ENCODE measurements at regions not wholly inside any gene's neighbourhood (a gene's known extent, or its start where the extent isn't known, plus 50 kb on each side); places are given as distances from the start of the nearest gene placed in this dataset.
"Not testable (repeated sequence)": the region's sequence is repeated elsewhere in the genome, so short reads cannot be mapped to it uniquely, and the experiment has no call there.

- DNase-seq, result no peak
Measured at GRCh38 chr1:188941986-188942385, 1535.7 kb downstream of the BRINP3 start.

GRCh38 chr1:188949701-188950100, 1528.0 kb downstream of the BRINP3 start:
- no peak for DNase-seq

DNA sequence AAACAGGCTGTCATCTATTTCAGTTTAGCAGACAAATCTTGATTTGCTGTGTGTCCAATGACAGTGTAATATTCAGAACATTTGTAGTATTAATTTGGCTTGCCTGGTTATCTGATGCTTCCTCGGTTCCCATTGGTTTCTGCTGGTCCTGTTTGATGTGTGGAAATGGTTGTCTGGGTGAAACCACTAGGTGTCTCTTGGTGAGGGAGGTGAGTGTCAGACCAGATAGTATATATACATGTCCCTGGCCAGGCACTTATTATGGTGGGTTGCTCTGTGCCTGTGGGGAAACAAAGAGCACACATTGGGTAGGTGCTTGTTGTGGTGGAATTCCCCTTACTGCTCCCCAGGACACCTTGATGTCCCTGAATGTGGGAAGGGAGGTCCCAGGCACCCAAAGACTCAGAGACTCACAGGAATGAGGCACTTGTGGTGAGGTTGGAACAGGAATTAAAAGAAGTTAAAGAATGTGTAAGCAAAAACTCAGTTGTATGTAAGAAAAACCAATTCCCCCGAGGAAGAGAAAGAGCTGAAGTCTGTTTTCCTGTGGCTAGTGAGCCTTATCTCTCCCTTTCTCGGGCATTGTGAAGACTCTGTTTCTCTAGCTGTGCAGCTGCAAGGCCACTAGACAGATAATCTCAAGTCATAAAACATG, 1519.1 kb downstream of the BRINP3 start:
- DNase-seq, result no peak

DNA sequence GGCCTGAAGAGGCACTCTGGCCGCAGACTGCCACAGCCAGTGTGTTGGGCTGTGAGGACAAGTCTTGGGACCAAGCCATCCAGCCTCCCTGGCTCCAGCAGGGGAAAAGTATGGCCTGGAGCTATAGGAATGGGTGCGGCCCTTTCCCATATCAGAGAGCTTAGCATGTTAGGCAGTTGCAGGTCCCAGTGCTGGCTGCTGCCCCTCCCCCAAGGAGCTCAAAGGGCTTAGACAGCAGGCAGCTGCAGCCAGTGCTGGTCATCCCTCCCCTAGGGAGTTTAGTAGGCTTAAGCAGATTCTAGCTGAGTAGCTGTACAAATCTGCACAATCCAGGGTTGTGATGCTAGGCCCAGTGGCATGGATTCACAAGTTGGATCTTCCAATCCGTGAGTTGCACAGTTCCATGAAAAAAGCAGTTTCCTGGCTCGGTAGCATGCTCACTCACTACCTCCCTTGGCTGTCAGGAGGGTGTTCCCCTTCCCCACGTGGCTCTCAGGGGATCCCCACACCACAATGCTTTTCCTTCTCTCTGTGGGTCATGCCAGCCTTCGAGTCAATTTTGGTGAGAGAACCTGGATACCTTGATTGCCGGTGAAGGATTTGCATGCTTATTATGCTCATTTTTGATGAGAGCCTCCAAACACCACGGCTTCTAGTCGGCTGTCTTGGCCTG, 1490.8 kb downstream of the BRINP3 start:
- no peak for DNase-seq

DNA sequence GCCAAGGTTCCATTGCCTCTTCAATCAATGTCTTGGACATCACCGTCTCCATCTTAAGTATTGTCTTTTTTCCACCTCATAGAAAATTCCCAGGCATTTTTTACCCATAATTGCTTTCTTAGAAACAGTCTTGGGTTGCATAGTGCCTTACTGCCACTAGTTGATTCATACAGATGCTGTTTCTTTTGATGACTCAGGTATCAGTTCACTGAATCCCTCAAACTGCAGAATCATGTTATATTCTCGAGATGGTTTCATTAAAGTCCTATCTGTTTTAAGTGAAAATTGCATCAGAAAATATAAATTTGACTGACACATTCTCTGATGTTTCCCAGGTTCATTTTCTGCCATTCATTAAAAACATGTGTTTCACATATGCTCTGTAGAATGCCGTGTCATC, 1489.1 kb downstream of the BRINP3 start:
- no peak for DNase-seq

GRCh38 chr1:188991221-188991930, 1486.3 kb downstream of the BRINP3 start:
- DNase-seq, result no peak

- DNase-seq, result no peak
Measured at GRCh38 chr1:189007824-189008223, 1469.8 kb downstream of the BRINP3 start.

DNA sequence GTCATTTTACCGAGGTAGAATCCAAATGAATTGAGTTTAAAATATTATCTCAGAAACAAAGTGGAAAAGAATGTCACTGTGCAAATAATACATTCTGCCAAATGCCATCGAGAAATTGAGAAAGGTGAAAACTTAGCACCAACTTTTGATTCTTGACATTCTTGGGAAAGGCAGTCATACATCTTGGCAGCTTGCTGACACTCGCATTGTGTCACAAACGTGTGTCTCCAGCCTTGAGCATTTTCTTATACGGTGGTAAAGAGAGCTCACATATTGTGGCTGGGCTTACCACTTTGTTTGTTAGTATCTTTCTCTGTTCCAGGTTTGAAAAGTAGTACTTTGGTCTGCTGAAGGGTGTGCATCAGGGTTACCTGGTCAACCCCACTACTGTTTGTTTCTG, 1456.1 kb downstream of the BRINP3 start:
- DNase-seq, result no peak

DNA sequence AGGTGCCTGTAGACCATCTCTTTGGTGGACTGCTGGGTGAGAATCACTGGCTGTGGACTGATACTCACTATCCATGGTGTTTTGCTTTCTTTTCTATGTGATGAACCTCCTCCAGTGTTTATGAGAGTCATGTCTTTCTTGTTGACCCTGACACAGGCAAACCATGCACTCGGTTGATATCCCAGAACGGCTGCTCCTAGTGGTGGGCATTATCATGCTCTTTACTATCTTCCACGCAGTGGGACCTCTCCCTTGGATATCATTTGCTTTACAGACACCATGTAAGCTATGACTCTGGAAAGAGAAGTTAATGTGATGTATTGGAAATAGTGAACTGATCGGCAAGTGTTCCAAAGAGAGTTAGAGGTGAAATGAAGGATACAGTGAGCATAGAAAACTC, 1455.6 kb downstream of the BRINP3 start:
- no peak for DNase-seq

GRCh38 chr1:189027512-189027911, 1450.2 kb downstream of the BRINP3 start:
- no peak for DNase-seq

- no peak for DNase-seq
Measured at GRCh38 chr1:189033169-189033568, 1444.5 kb downstream of the BRINP3 start.

- no peak for DNase-seq
Measured at GRCh38 chr1:189036628-189037027, 1441.0 kb downstream of the BRINP3 start.

DNA sequence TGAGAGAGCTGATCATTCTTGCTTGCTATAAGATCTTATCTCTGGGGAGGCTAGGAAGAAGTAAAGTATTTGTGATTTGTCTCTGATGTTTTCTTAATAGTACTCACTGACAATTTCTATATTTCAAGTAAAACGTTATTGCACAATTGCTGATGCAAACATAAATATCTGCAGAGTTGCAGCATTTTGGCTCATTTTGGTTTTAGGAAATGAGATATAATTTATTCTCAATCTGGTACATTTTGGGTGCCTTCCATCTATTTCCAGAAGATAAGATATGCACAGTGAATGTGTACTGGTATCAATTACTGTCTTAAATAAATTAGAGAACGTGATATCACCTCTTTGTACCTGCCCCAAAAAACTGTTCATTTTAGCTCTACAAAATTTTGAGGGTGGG, 1431.5 kb downstream of the BRINP3 start:
- no peak for DNase-seq

DNA sequence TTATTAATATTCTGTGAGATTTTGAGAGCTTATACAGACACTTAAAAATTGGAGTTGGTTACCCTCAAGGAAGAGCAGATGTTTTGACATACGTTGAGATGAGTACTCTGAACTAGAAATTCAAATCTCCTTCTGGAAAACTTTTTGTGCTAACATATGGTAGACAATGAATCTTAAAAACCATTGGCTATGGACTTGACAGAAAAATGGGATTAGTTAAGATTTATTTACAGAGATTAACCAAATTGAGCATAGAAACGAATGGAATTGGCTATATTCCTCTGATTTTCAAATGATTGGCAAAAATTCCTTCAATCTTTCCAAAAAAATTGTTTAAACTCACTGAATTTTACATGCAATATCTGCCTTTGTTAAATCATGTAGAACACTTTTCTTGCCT, 1392.9 kb downstream of the BRINP3 start:
- DNase-seq, result no peak

DNA sequence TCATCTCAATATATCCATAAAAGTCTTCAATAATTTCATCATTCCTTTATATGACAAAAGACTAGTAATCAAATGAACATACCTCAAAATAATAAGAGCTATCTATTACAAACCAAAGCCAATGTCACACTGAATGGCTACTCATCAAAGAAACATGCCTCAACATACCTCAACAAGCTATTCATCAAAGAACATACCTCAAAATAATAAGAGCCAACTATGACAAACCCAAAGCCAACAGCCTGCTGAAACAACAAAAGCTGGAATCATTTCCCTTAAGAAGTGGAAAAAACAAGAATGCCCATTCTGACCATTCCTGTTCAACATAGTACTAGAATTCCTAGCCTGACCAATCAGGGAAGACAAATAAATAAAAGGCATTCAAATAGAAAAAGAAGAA, 1373.7 kb downstream of the BRINP3 start:
- DNase-seq, result no peak

DNA sequence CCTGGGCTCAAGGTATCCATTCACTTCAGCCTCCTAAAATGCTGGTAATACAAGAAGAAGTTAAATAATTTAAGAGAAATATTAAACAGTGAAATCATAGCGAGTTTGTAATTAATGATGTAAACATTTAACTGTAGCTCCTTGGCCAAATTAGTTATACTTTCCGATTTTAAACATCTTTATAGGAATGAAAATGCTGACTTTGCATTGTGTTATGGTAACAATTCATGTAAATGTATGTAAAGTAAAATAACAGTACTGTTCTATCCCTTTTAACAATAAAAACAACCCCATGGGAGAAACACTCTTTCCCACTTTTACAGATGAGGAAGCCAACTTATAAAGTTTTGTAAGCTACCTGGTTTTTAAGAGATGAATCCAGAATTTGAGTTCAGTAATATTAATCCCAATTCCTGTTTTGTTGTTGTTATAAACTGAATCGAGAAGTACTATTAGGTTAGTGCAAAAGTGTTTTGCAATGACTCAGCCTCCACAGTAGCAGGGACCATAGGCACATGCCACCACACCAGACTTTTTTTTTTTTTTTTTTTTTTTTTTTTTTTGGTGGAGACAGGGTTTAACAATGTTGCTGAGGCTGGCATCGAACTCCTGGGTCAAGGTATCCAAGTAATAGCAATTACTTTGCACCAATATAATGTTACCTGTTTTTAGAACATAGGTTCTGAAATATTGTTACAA, 1360.4 kb downstream of the BRINP3 start:
- no peak for DNase-seq

DNA sequence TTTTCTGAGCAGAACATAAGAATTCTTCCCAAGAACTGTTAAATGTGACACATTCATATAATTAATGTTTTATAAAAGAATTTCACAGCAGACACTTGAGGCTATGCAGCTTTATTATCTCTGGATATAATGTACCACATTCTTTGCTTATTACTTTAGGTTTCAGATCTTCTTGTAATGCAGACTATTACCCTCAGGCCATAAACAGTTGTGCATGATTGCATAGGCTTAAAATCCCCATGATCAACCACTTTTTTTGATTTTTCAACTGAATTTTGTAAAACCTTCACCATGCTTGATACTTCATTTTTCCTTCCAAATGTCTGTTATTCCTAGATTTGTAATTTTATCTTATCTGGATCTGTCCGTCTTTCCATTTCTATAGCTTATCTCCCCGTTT, 1355.7 kb downstream of the BRINP3 start:
- DNase-seq, result no peak

DNA sequence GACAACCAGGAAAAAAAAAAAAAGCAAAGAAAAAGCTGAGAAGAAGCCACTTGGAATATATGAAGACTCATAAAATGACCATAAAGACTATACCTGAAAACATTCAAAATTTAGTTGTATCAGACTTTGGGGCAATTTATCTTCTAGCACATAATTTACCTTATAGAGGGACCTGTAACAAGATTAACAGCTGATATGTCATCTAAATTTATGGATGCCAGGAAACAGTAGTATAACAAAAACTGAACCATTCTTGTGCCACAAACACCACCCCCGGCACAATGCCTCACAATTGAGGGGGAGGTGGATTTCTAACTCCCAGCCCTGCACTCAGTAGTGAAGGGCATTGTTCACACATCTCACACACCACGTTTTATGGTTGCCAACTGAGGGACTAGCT, 1352.0 kb downstream of the BRINP3 start:
- no peak for DNase-seq

GRCh38 chr1:189131576-189131975, 1346.1 kb downstream of the BRINP3 start:
- no peak for DNase-seq

- DNase-seq, result not testable (repeated sequence)
Measured at GRCh38 chr1:189139748-189140147, 1337.9 kb downstream of the BRINP3 start.

GRCh38 chr1:189141056-189141455, 1336.6 kb downstream of the BRINP3 start:
- DNase-seq, result no peak

GRCh38 chr1:189149547-189150375, 1327.9 kb downstream of the BRINP3 start:
- no peak for DNase-seq

- DNase-seq, result no peak
Measured at GRCh38 chr1:189150624-189151023, 1327.0 kb downstream of the BRINP3 start.

Measured in COR-L47 (cell line).